PC-9 (cell line): ENCODE measurements at regions not wholly inside any gene's neighbourhood (a gene's known extent, or its start where the extent isn't known, plus 50 kb on each side); places are given as distances from the start of the nearest gene placed in this dataset.

Experiments
- BruUV-seq: library from RNA; stranded (reverse); fragments of 400-500 nt; replicated peaks from 2 replicates; lab custom pipeline; 2021; lab: Mats Ljungman, UMichigan
- CTCF ChIA-PET: fragments of 300-600 bp; sonication (Branson Sonifier 250); formaldehyde crosslinking; loops from one replicate; lab custom pipeline; 2022; ENCODE audit warnings: antibody characterized with exemption; lab: Charles Lee
- POLR2A ChIA-PET: fragments of 300-600 bp; sonication (Branson Sonifier 250); formaldehyde crosslinking; loops from one replicate; lab custom pipeline; 2022; ENCODE audit warnings: antibody characterized with exemption; ENCODE audit not compliant: unreplicated experiment; lab: Charles Lee
- DNase-seq, 2 experiments: peaks; one replicate each; pipeline versions ENCODE4 v3.0.0 to v3.0.0-alpha.2; 2015 to 2022; ENCODE audit warnings: mixed read lengths in 1 of 2
- H2AFZ ChIP-seq: fragments of 200-600 bp; sonication (generic); 2 replicates; pipeline ENCODE4 v1.8.1; 2017; ENCODE audit warnings: antibody characterized with exemption
- H3F3A ChIP-seq: fragments of 200-600 bp; sonication (generic); 2 replicates; pipeline ENCODE4 v1.8.1; 2017; ENCODE audit warnings: antibody characterized with exemption, mild to moderate bottlenecking, low read depth; ENCODE audit not compliant: insufficient read depth
- H3K27ac ChIP-seq: fragments of 200-600 bp; sonication (generic); 2 replicates; pipeline ENCODE4 v1.6.1; 2016; ENCODE audit warnings: mixed run types
- H3K27me3 ChIP-seq: fragments of 200-600 bp; sonication (generic); 2 replicates; pipeline ENCODE4 v1.6.1; 2016; ENCODE audit warnings: low read depth, mixed run types; ENCODE audit not compliant: insufficient read depth
- H3K36me3 ChIP-seq: fragments of 200-600 bp; sonication (generic); 2 replicates; pipeline ENCODE4 v1.6.1; 2016; ENCODE audit warnings: low read depth, mixed run types
- H3K4me1 ChIP-seq: fragments of 200-600 bp; sonication (generic); replicated peaks from 2 replicates; pipeline ENCODE4 v1.6.1; 2016; ENCODE audit warnings: mixed run types; ENCODE audit not compliant: insufficient read depth
- H3K4me2 ChIP-seq: fragments of 200-600 bp; sonication (generic); 2 replicates; pipeline ENCODE4 v1.6.1; 2017; ENCODE audit warnings: mixed run types
- H3K4me3 ChIP-seq: fragments of 200-600 bp; sonication (generic); 2 replicates; pipeline ENCODE4 v1.6.1; 2016; ENCODE audit warnings: mixed run types
- H3K79me2 ChIP-seq: fragments of 200-600 bp; sonication (generic); 2 replicates; pipeline ENCODE4 v1.6.1; 2017; ENCODE audit warnings: low read depth, mixed run types
- H3K9me2 ChIP-seq: fragments of 200-600 bp; sonication (generic); 2 replicates; pipeline ENCODE4 v1.8.1; 2017; ENCODE audit warnings: mild to moderate bottlenecking; ENCODE audit not compliant: insufficient read depth
- H3K9me3 ChIP-seq: fragments of 200-600 bp; sonication (generic); 2 replicates; pipeline ENCODE4 v1.8.1; 2016; ENCODE audit warnings: low read depth; ENCODE audit not compliant: insufficient read depth
- H4K20me1 ChIP-seq: fragments of 200-600 bp; sonication (generic); 2 replicates; pipeline ENCODE4 v1.8.1; 2017; ENCODE audit not compliant: insufficient read depth
- CTCF ChIP-seq: fragments of 200-600 bp; sonication (generic); conservative IDR thresholded peaks from 2 replicates; pipeline ENCODE4 v1.6.1; 2017; ENCODE audit warnings: mixed run types, antibody characterized with exemption, mild to moderate bottlenecking, moderate library complexity
- EZH2 ChIP-seq: fragments of 200-600 bp; sonication (generic); IDR thresholded peaks from 2 replicates; pipeline ENCODE4 v1.8.0; 2017; ENCODE audit warnings: antibody characterized with exemption, low read depth
- intact Hi-C: fragments of 100-400 bp; cut with micrococcal nuclease; formaldehyde crosslinking; loops from one replicate; pipeline ENCODE4 v1.10.0; 2022; ENCODE audit not compliant: unreplicated experiment

GRCh38 chr2:186269536-186269935 lies 216.5 kb upstream of the ZC3H15 start:
- Histone ChIP-seq H3K79me2 (no peaks in the 10 kb centered on the region), H2AFZ (no peak overlapping the region), H3K4me1 (no peaks in the 10 kb centered on the region), H3F3A (no peaks in the 10 kb centered on the region), H3K27ac (no peak overlapping the region), H4K20me1 (no peaks in the 10 kb centered on the region), H3K4me3 (no peak overlapping the region), H3K36me3 (no peaks in the 10 kb centered on the region), H3K27me3 (no peaks in the 10 kb centered on the region), H3K4me2 (no peak overlapping the region), H3K9me3 (no peaks in the 10 kb centered on the region), H3K9me2 (no peaks in the 10 kb centered on the region)
- intact Hi-C loops: no loop called here
- ChIA-PET POLR2A (no interaction called here), CTCF (no interaction called here)
- TF ChIP-seq EZH2 (no peak), CTCF (no peak)
- no TSS peak for BruUV-seq
- no peak for DNase-seq

GRCh38 chr2:186273953-186274352 lies 212.1 kb upstream of the ZC3H15 start:
- TF ChIP-seq CTCF: no peak
- no peak for TF ChIP-seq EZH2
- Histone ChIP-seq H3K9me2 (no peaks in the 10 kb centered on the region), H3K36me3 (no peaks in the 10 kb centered on the region), H3K9me3 (no peaks in the 10 kb centered on the region), H3K4me3 (no peak overlapping the region), H4K20me1 (no peaks in the 10 kb centered on the region), H3K79me2 (no peaks in the 10 kb centered on the region), H3K4me2 (no peak overlapping the region), H3K27me3 (no peaks in the 10 kb centered on the region), H3F3A (no peaks in the 10 kb centered on the region), H3K27ac (no peak overlapping the region), H2AFZ (no peak overlapping the region), H3K4me1 (no peaks in the 10 kb centered on the region)
- intact Hi-C loops: no loop called here
- no peak for DNase-seq
- BruUV-seq: no TSS peak
- CTCF ChIA-PET: no interaction called here
- POLR2A ChIA-PET: no interaction called here

GRCh38 chr2:186274936-186275575 lies 211.0 kb upstream of the ZC3H15 start:
- BruUV-seq: no TSS peak
- CTCF ChIA-PET: no interaction called here
- DNase-seq: no peak

More at GRCh38 chr2:186274936-186275575, 211.0 kb upstream of the ZC3H15 start:
- POLR2A ChIA-PET: no interaction called here
- no peaks in the 10 kb centered on the region for H3K4me1 ChIP-seq
- no peaks in the 10 kb centered on the region for H3K27me3 ChIP-seq
- H3K4me2 ChIP-seq: no peak overlapping the region
- no peaks in the 10 kb centered on the region for H3K79me2 ChIP-seq
- H3F3A ChIP-seq: no peaks in the 10 kb centered on the region
- H3K4me3 ChIP-seq: no peak overlapping the region
- no peaks in the 10 kb centered on the region for H4K20me1 ChIP-seq
- H2AFZ ChIP-seq: no peak overlapping the region
- TF ChIP-seq CTCF: no peak
- TF ChIP-seq EZH2: no peak
- no peaks in the 10 kb centered on the region for H3K9me2 ChIP-seq
- no peak overlapping the region for H3K27ac ChIP-seq
- intact Hi-C loops: no loop called here
- no peaks in the 10 kb centered on the region for H3K36me3 ChIP-seq
- H3K9me3 ChIP-seq: no peaks in the 10 kb centered on the region
